ENCODE measurements at regions not wholly inside any gene's neighbourhood (a gene's known extent, or its start where the extent isn't known, plus 50 kb on each side); places are given as distances from the start of the nearest gene placed in this dataset.

DNA sequence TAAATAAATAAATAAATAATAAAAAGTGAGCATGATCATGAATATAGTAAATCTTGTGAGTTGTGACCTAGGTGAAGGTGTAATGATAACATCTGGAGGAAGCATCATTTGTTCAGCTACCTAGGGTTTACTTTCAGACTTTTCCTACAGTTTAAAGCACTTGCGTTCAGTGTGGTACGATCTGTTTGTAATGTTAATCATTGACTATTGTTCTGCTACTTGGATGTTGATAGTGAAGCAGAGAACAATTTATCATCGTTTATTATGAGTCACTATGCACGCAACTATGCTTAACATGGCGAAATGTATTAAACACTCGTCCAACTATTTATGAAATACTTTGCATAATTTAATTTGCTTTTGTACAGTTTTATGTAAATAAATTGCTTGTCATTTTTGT, 426.2 kb downstream of the PCDH7 start:
- no peak overlapping the region for H3K27ac Mint-ChIP-seq
- CTCF ChIA-PET, result no interaction called here
- H3K4me1 Mint-ChIP-seq, result no peaks in the 10 kb centered on the region
- POLR2A ChIA-PET, result no interaction called here
- no peak for DNase-seq
- ATAC-seq (ENCODE audit: low read depth), result no peak
- TF ChIP-seq, protein P1, sequence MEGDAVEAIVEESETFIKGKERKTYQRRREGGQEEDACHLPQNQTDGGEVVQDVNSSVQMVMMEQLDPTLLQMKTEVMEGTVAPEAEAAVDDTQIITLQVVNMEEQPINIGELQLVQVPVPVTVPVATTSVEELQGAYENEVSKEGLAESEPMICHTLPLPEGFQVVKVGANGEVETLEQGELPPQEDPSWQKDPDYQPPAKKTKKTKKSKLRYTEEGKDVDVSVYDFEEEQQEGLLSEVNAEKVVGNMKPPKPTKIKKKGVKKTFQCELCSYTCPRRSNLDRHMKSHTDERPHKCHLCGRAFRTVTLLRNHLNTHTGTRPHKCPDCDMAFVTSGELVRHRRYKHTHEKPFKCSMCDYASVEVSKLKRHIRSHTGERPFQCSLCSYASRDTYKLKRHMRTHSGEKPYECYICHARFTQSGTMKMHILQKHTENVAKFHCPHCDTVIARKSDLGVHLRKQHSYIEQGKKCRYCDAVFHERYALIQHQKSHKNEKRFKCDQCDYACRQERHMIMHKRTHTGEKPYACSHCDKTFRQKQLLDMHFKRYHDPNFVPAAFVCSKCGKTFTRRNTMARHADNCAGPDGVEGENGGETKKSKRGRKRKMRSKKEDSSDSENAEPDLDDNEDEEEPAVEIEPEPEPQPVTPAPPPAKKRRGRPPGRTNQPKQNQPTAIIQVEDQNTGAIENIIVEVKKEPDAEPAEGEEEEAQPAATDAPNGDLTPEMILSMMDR (IDR thresholded peaks at IDR 0.05), result no peak
- no peaks in the 10 kb centered on the region for H3K9me3 Mint-ChIP-seq
- H3K36me3 Mint-ChIP-seq (ENCODE audit: low read depth), result no peaks in the 10 kb centered on the region
- no peaks in the 10 kb centered on the region for H3K27me3 Mint-ChIP-seq
- no peak overlapping the region for H3K4me3 Mint-ChIP-seq
- intact Hi-C loops (cut with micrococcal nuclease), result no loop called here

DNA sequence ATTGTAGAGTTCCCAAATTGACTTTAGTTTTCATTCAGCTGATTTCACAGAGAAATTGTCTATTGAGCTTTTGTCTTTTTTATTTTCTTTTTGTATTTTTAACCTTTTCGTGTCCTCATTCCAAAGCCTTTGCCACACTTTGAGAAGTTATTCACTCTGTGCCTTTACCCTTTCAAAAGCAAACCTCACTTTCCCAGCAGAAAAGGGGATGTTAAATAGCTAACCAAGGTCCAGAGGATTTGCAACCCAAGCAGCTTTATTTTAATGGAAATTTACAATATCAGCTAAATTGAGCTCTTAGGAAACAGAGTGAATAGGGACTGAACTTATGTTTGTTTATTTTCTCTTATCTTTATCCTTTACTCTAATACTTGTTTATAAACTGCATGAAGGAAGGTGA, 428.8 kb downstream of the PCDH7 start:
- H3K27me3 Mint-ChIP-seq, result no peaks in the 10 kb centered on the region
- no peak overlapping the region for H3K27ac Mint-ChIP-seq
- ATAC-seq (ENCODE audit: low read depth) (no peak), DNase-seq (no peak)
- H3K4me1 Mint-ChIP-seq, result no peaks in the 10 kb centered on the region
- no peak overlapping the region for H3K4me3 Mint-ChIP-seq
- POLR2A ChIA-PET, result no interaction called here
- TF ChIP-seq, protein P1 (IDR thresholded peaks at IDR 0.05), result no peak
- peaks cover 3% of the 10 kb centered on the region for H3K9me3 Mint-ChIP-seq
- CTCF ChIA-PET, result no interaction called here
- intact Hi-C loops (cut with micrococcal nuclease), result no loop called here
- H3K36me3 Mint-ChIP-seq (ENCODE audit: low read depth), result no peaks in the 10 kb centered on the region

DNA sequence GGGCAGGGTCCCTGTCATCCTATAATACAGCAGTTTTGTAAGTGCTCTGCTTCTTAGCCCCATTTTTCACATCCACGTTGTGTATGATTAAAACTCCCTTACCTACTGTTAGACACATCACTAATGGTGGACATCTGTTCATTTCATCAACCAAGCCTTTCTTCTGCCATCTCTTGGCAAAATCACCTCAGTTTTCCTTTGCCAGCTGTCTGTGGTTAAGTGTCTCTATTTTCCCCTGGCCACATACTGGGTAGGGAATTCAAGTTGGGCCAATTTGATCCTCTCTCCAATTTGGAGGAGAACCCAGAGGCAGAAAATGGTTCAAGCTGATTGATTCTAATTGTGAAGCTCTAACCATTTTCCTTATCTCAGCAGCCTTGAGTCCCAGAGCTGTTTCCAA, 436.1 kb downstream of the PCDH7 start:
- ChIA-PET POLR2A (no interaction called here), CTCF (no interaction called here)
- no peaks in the 10 kb centered on the region for H3K36me3 Mint-ChIP-seq (ENCODE audit: low read depth)
- DNase-seq (no peak), ATAC-seq (ENCODE audit: low read depth) (no peak)
- H3K4me1 Mint-ChIP-seq, result no peaks in the 10 kb centered on the region
- no peak overlapping the region for H3K27ac Mint-ChIP-seq
- H3K9me3 Mint-ChIP-seq, result peaks cover 3% of the 10 kb centered on the region
- TF ChIP-seq, protein P1 (IDR thresholded peaks at IDR 0.05), result no peak
- intact Hi-C loops (cut with micrococcal nuclease), result no loop called here
- no peak overlapping the region for H3K4me3 Mint-ChIP-seq
- no peaks in the 10 kb centered on the region for H3K27me3 Mint-ChIP-seq

DNA sequence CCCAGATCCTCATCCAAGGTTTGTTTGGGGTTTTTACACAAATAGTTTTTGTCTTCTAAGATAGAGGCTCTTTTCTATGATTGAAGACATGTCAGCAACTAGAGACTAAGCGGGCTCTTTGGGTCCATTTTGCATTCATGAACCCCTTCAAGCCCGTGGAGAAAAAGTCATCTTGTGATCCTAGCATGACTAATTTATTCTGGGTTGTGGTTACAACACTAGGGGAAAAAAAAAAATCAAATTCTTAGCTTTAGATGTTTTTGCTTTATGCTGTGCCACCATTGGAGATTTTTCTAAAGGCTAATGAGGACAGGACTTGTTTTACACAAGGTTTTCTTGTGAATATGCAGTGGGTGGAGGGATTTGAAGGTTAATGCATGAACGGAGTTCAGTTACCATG, 440.0 kb downstream of the PCDH7 start:
- intact Hi-C loops (cut with micrococcal nuclease), result no loop called here
- no peaks in the 10 kb centered on the region for H3K27me3 Mint-ChIP-seq
- H3K27ac Mint-ChIP-seq, result no peak overlapping the region
- ATAC-seq (ENCODE audit: low read depth), result no peak
- no peaks in the 10 kb centered on the region for H3K4me1 Mint-ChIP-seq
- no peak overlapping the region for H3K4me3 Mint-ChIP-seq
- H3K36me3 Mint-ChIP-seq (ENCODE audit: low read depth), result no peaks in the 10 kb centered on the region
- DNase-seq, result no peak
- ChIA-PET POLR2A (no interaction called here), CTCF (no interaction called here)
- TF ChIP-seq, protein P1 (IDR thresholded peaks at IDR 0.05), result no peak
- H3K9me3 Mint-ChIP-seq, result no peaks in the 10 kb centered on the region

DNA sequence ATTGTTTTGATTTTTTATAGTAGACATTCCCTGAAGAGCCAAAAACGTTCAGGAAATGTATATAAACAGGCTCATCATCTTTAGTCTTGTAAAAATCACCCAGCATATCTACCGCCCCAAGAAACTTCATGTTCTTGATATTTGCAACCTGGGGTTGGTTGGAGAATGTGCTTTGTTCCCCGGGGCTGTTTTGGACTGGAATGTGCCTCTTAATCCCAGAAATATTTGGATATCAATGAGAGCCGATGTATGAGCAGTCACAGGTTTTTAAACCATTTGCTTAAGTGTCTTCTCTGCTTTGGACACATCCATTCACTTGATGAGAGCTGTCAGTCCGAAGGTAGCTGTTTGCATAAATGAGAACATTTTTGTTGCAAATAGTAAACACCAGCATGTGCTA, 449.7 kb downstream of the PCDH7 start:
- H3K36me3 Mint-ChIP-seq (ENCODE audit: low read depth), result no peaks in the 10 kb centered on the region
- no peak overlapping the region for H3K4me3 Mint-ChIP-seq
- ATAC-seq (ENCODE audit: low read depth) (no peak), DNase-seq (no peak)
- H3K27me3 Mint-ChIP-seq, result no peaks in the 10 kb centered on the region
- H3K27ac Mint-ChIP-seq, result no peak overlapping the region
- ChIA-PET CTCF (no interaction called here), POLR2A (no interaction called here)
- intact Hi-C loops (cut with micrococcal nuclease), result no loop called here
- no peaks in the 10 kb centered on the region for H3K4me1 Mint-ChIP-seq
- H3K9me3 Mint-ChIP-seq, result peaks cover 5% of the 10 kb centered on the region
- TF ChIP-seq, protein P1 (IDR thresholded peaks at IDR 0.05), result no peak

All from activated B cell treated with CpG ODN at 0.5 μM for 24 hours (primary cell).